Activated CD8-positive, alpha-beta memory T cell treated with anti-CD3 and anti-CD28 coated beads for 36 hours (primary cell): ENCODE measurements at regions not wholly inside any gene's neighbourhood (a gene's known extent, or its start where the extent isn't known, plus 50 kb on each side); places are given as distances from the start of the nearest gene placed in this dataset.

Source experiments
- CTCF ChIA-PET: fragments of 350-600 bp; sonication (Branson Sonifier 250); formaldehyde crosslinking; loops from one replicate; lab custom pipeline; 2021; ENCODE audit warnings: antibody characterized with exemption; lab: Charles Lee
- POLR2A ChIA-PET: fragments of 350-600 bp; sonication (Branson Sonifier 250); formaldehyde crosslinking; loops from one replicate; lab custom pipeline; 2021; ENCODE audit warnings: antibody characterized with exemption; lab: Charles Lee

- POLR2A ChIA-PET, result no interaction called here
- CTCF ChIA-PET, result no interaction called here
These were observed 51.9 kb upstream of the PTPRS start for GRCh38 chr19:5392486-5392885.

GRCh38 chr19:5393088-5393487 is 52.5 kb upstream of the PTPRS start:
- CTCF ChIA-PET, result no interaction called here
- POLR2A ChIA-PET, result no interaction called here

- POLR2A ChIA-PET, result no interaction called here
These were observed 54.2 kb upstream of the PTPRS start for GRCh38 chr19:5394551-5395505.

GRCh38 chr19:5395556-5395955 is 54.9 kb upstream of the PTPRS start:
- ChIA-PET CTCF (interaction anchor here (0.7 kb wide), 1 partner anchor 1184 kb away, joined by 5 read pairs; no protein-coding TSS in a partner anchor), POLR2A (no interaction called here)

More at GRCh38 chr19:5394551-5395505, 54.2 kb upstream of the PTPRS start:
- CTCF ChIA-PET, result interaction anchor here (0.7 kb wide), 1 partner anchor 1184 kb away, joined by 5 read pairs; no protein-coding TSS in a partner anchor

- ChIA-PET CTCF (interaction anchor here (0.7 kb wide), 1 partner anchor 1183 kb away, joined by 5 read pairs; no protein-coding TSS in a partner anchor), POLR2A (no interaction called here)
These were observed 55.7 kb upstream of the PTPRS start for GRCh38 chr19:5396096-5396939.

GRCh38 chr19:5396963-5397362 is 56.4 kb upstream of the PTPRS start:
- ChIA-PET CTCF (no interaction called here), POLR2A (no interaction called here)

GRCh38 chr19:5397804-5398692 is 57.2 kb upstream of the ZNRF4 start:
- POLR2A ChIA-PET, result no interaction called here
- CTCF ChIA-PET, result interaction anchor here (0.6 kb wide), 1 partner anchor 339 kb away, joined by 3 read pairs; no protein-coding TSS in a partner anchor

GRCh38 chr19:5398693-5399057 is 56.5 kb upstream of the ZNRF4 start:
- POLR2A ChIA-PET, result no interaction called here

GRCh38 chr19:5403968-5404640 is 51.1 kb upstream of the ZNRF4 start:
- POLR2A ChIA-PET, result no interaction called here
- CTCF ChIA-PET, result no interaction called here

More at GRCh38 chr19:5398693-5399057, 56.5 kb upstream of the ZNRF4 start:
- CTCF ChIA-PET, result no interaction called here
